Adrenal gland (tissue), 5 donors: ENCODE measurements at regions not wholly inside any gene's neighbourhood (a gene's known extent, or its start where the extent isn't known, plus 50 kb on each side); places are given as distances from the start of the nearest gene placed in this dataset.

Experiments
- POLR2A ChIP-seq, 2 donors: fragments of 450-650 bp; IDR thresholded peaks; one replicate each; pipeline ENCODE4 v1.6.1; 2017; ENCODE audit warnings: antibody characterized with exemption in 2 of 2, mild to moderate bottlenecking in 2 of 2, moderate library complexity in 1 of 2
- TF ChIP-seq, protein P1 (sequence below), 6 experiments: fragments of 450-650 bp in 4 of 6; fragments of 200-600 bp in 2 of 6; sonication (generic) in 1 of 6; IDR thresholded peaks; 1 replicate in 5 of 6; 2 replicates in 1 of 6; pipeline versions ENCODE4 v1.5.1 to v1.8.0; 2016 to 2021; ENCODE audit warnings: antibody characterized with exemption in 6 of 6, mild to moderate bottlenecking in 2 of 6, moderate library complexity in 1 of 6
- donor health status: DM: no; HTN: no; CAD: no.

DNA sequence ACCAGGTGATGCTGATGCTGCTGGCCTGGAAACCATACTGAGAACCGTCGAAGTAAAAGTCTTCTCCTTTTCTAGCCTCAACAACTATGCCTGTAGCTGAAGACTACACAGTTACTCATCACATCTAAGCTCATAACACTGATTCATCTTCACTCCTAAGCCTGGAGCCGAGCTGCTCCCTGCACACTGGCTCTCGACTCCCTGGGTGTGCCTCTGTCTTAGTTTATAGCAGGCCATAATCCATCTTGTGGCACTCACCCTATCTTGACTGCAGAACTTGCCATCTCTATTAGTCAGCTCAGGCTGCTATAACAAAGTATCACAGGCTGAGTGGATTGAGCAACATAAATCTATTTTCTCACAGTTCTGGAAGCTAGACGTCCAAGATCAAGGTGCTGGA lies 191.0 kb downstream of the UNC5CL start:
- TF ChIP-seq POLR2A (IDR thresholded peaks at IDR 0.05) = no peak
- TF ChIP-seq, protein P1, sequence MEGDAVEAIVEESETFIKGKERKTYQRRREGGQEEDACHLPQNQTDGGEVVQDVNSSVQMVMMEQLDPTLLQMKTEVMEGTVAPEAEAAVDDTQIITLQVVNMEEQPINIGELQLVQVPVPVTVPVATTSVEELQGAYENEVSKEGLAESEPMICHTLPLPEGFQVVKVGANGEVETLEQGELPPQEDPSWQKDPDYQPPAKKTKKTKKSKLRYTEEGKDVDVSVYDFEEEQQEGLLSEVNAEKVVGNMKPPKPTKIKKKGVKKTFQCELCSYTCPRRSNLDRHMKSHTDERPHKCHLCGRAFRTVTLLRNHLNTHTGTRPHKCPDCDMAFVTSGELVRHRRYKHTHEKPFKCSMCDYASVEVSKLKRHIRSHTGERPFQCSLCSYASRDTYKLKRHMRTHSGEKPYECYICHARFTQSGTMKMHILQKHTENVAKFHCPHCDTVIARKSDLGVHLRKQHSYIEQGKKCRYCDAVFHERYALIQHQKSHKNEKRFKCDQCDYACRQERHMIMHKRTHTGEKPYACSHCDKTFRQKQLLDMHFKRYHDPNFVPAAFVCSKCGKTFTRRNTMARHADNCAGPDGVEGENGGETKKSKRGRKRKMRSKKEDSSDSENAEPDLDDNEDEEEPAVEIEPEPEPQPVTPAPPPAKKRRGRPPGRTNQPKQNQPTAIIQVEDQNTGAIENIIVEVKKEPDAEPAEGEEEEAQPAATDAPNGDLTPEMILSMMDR (IDR thresholded peaks at IDR 0.05) = no peak
